ENCODE measurements at regions not wholly inside any gene's neighbourhood (a gene's known extent, or its start where the extent isn't known, plus 50 kb on each side); places are given as distances from the start of the nearest gene placed in this dataset.

DNA sequence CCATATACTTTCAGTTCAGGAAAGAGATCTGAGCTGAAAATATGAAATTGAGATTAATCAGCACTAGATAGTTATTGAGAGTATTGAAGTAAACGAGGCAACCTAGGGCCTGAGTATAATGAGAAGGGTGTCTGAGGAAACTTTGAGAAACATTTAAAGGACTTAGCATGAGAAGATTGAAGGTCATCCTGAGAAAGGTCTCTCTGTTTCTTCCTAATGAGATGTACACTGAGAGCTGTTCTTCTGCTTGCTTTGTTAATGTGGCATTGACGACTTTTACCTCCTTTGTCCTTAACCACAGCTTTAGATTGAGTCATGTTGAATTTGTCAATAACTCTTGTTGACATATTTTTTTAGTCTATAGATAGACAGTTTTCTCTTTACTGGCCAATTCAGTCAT is 145.1 kb upstream of the ACTBL2 start:
- no peak for TF ChIP-seq EZH2 (IDR thresholded peaks at IDR 0.05; ENCODE audit: borderline replicate concordance, low read depth, low read length, poor library complexity, severe bottlenecking)
- TF ChIP-seq, protein P1, sequence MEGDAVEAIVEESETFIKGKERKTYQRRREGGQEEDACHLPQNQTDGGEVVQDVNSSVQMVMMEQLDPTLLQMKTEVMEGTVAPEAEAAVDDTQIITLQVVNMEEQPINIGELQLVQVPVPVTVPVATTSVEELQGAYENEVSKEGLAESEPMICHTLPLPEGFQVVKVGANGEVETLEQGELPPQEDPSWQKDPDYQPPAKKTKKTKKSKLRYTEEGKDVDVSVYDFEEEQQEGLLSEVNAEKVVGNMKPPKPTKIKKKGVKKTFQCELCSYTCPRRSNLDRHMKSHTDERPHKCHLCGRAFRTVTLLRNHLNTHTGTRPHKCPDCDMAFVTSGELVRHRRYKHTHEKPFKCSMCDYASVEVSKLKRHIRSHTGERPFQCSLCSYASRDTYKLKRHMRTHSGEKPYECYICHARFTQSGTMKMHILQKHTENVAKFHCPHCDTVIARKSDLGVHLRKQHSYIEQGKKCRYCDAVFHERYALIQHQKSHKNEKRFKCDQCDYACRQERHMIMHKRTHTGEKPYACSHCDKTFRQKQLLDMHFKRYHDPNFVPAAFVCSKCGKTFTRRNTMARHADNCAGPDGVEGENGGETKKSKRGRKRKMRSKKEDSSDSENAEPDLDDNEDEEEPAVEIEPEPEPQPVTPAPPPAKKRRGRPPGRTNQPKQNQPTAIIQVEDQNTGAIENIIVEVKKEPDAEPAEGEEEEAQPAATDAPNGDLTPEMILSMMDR (conservative IDR thresholded peaks at IDR 0.05; ENCODE audit: low read depth, low read length) = no peak
